ENCODE measurements at regions not wholly inside any gene's neighbourhood (a gene's known extent, or its start where the extent isn't known, plus 50 kb on each side); places are given as distances from the start of the nearest gene placed in this dataset.

DNA sequence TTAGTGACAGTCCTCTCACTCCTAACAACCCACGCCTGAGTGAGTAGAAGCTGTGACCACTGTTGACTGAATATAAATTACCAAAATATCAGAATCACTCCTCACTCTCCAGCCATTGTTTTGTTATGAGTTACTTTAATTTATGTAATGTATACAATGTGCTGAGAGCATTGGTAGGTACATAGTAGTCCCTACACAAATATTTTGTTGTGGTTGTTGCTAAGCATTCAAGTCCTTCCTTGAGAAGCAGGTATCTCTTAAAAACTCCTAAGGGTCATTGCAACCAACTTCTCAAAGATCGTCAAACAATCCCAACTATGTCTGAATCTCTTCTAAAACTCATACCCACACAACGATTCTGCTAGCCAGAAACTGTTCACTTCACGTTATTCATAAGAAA, 476.8 kb upstream of the TNP1 start (continued):
- TF ChIP-seq BRCA1 (IDR thresholded peaks at IDR 0.05; ENCODE audit: low read depth, low read length) (no peak), NR2C2 (IDR thresholded peaks at IDR 0.05; ENCODE audit: borderline replicate concordance, control insufficient read depth, insufficient read length, low read depth) (no peak), RB1 (IDR thresholded peaks at IDR 0.05; ENCODE audit: borderline replicate concordance) (no peak), TCF7 (IDR thresholded peaks at IDR 0.05; ENCODE audit: borderline replicate concordance) (no peak), ZNF384 (IDR thresholded peaks at IDR 0.05; ENCODE audit: borderline replicate concordance, low read depth, low read length) (no peak), CHD1 (IDR thresholded peaks at IDR 0.05; ENCODE audit: low read depth, low read length) (no peak), ZBED1 (IDR thresholded peaks at IDR 0.05; ENCODE audit: borderline replicate concordance) (no peak), SMC3 (IDR thresholded peaks at IDR 0.05; ENCODE audit: borderline replicate concordance, low read length) (no peak)
- TF ChIP-seq, protein P1, sequence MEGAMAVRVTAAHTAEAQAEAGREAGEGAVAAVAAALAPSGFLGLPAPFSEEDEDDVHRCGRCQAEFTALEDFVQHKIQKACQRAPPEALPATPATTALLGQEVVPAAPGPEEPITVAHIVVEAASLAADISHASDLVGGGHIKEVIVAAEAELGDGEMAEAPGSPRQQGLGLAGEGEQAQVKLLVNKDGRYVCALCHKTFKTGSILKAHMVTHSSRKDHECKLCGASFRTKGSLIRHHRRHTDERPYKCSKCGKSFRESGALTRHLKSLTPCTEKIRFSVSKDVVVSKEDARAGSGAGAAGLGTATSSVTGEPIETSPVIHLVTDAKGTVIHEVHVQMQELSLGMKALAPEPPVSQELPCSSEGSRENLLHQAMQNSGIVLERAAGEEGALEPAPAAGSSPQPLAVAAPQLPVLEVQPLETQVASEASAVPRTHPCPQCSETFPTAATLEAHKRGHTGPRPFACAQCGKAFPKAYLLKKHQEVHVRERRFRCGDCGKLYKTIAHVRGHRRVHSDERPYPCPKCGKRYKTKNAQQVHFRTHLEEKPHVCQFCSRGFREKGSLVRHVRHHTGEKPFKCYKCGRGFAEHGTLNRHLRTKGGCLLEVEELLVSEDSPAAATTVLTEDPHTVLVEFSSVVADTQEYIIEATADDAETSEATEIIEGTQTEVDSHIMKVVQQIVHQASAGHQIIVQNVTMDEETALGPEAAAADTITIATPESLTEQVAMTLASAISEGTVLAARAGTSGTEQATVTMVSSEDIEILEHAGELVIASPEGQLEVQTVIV (IDR thresholded peaks at IDR 0.05; ENCODE audit: borderline replicate concordance, partially characterized antibody), result no peak

DNA sequence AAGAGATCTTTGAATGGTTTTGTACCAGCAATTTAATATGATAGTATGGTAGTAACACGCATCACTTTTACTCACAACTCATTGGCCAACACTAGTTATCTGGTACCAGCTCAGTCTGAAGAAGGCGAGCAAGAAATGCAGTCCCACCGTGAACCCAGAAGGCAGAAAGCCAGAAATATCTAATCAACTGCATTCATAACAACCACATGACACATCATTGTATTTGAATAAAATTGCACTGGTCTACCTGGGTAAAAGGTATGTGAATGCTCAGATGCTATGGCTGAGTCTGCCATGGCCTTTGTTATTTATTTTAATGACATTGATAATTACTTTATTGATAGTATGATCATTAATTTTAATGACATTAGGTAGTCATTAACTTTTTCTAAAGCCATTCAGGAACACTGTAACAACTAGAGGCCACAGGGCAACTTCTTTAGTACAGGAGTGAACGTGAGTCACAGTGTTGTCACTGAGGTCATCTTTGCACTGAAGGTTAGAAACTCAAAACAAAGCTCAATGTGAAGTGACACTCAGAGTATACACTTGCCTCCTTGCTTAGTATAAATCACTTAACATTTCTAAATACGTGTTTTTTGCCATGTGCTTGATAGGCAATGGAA, 475.6 kb upstream of the TNP1 start:
- RAD21 ChIA-PET (ENCODE audit: unreplicated experiment), result no interaction called here
- SMC1A ChIA-PET (ENCODE audit: uncharacterized antibody, unreplicated experiment), result no interaction called here
- POLR2A ChIA-PET, result no interaction called here
- Histone ChIP-seq H3K4me1 (ENCODE audit: control insufficient read depth, insufficient read depth, low read length) (no peaks in the 10 kb centered on the region), H3K36me3 (ENCODE audit: control insufficient read depth in 2 of 2, insufficient read depth in 2 of 2, low read length in 1 of 2) (no peaks in the 10 kb centered on the region), H3K27ac (ENCODE audit: control insufficient read depth, insufficient read depth) (no peak overlapping the region), H3K9ac (ENCODE audit: control insufficient read depth, insufficient read depth, low read length) (no peak overlapping the region), H3K4me2 (ENCODE audit: control insufficient read depth, insufficient read depth) (no peak overlapping the region), H3K79me2 (ENCODE audit: control insufficient read depth, insufficient read depth, low read length) (no peaks in the 10 kb centered on the region), H3K27me3 (replicated peaks in 1 of 2; ENCODE audit: control insufficient read depth in 2 of 2, insufficient read depth in 2 of 2, low read length in 1 of 2) (no peaks in the 10 kb centered on the region), H3K4me3 (no peak overlapping the region), H2AFZ (ENCODE audit: control insufficient read depth, low read depth, low read length) (no peak overlapping the region), H4K20me1 (ENCODE audit: control insufficient read depth, insufficient read depth) (no peaks in the 10 kb centered on the region), H3K9me3 (replicated peaks; ENCODE audit: control insufficient read depth, insufficient read depth, low read length) (no peaks in the 10 kb centered on the region)
- DNase-seq (ENCODE audit: low read depth, low spot score) (no peak), ATAC-seq (no peak), FAIRE-seq (no peak)
- no TSS peak for BruUV-seq (replicated peaks)
- CTCF ChIA-PET, result no interaction called here
- intact Hi-C loops (cut with micrococcal nuclease; ENCODE audit: unreplicated experiment), result no loop called here
- WGBS (ENCODE audit: insufficient coverage, insufficient replicate concordance, low lambda C conversion rate, missing lambda C conversion rate), result 31% methylated on average over 5 of the region's 5 CpGs
- in situ Hi-C loops (cut with MboI), result no loop called here
- no peak for TF ChIP-seq NFYB (IDR thresholded peaks at IDR 0.05; ENCODE audit: insufficient read depth, low read depth, low read length)
- TF ChIP-seq, protein P2, sequence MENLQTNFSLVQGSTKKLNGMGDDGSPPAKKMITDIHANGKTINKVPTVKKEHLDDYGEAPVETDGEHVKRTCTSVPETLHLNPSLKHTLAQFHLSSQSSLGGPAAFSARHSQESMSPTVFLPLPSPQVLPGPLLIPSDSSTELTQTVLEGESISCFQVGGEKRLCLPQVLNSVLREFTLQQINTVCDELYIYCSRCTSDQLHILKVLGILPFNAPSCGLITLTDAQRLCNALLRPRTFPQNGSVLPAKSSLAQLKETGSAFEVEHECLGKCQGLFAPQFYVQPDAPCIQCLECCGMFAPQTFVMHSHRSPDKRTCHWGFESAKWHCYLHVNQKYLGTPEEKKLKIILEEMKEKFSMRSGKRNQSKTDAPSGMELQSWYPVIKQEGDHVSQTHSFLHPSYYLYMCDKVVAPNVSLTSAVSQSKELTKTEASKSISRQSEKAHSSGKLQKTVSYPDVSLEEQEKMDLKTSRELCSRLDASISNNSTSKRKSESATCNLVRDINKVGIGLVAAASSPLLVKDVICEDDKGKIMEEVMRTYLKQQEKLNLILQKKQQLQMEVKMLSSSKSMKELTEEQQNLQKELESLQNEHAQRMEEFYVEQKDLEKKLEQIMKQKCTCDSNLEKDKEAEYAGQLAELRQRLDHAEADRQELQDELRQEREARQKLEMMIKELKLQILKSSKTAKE (IDR thresholded peaks at IDR 0.05; ENCODE audit: low read depth, poor library complexity, severe bottlenecking), result no peak
- no peak for TF ChIP-seq RBBP5 (conservative IDR thresholded peaks at IDR 0.05)
- TF ChIP-seq TCF12 (IDR thresholded peaks at IDR 0.05; ENCODE audit: low read depth, low read length), result no peak
- no peak for TF ChIP-seq TBL1XR1 (IDR thresholded peaks at IDR 0.05; ENCODE audit: low read depth, low read length)
- no peak for TF ChIP-seq ATF7 (IDR thresholded peaks at IDR 0.05; ENCODE audit: low read depth)
- no peak for TF ChIP-seq CREM (IDR thresholded peaks at IDR 0.05; ENCODE audit: low read depth)
- no peak for TF ChIP-seq NR2C2 (IDR thresholded peaks at IDR 0.05; ENCODE audit: borderline replicate concordance, control insufficient read depth, insufficient read length, low read depth)
- TF ChIP-seq IRF4 (IDR thresholded peaks at IDR 0.05; ENCODE audit: low read depth, low read length), result no peak
- TF ChIP-seq, protein P3, sequence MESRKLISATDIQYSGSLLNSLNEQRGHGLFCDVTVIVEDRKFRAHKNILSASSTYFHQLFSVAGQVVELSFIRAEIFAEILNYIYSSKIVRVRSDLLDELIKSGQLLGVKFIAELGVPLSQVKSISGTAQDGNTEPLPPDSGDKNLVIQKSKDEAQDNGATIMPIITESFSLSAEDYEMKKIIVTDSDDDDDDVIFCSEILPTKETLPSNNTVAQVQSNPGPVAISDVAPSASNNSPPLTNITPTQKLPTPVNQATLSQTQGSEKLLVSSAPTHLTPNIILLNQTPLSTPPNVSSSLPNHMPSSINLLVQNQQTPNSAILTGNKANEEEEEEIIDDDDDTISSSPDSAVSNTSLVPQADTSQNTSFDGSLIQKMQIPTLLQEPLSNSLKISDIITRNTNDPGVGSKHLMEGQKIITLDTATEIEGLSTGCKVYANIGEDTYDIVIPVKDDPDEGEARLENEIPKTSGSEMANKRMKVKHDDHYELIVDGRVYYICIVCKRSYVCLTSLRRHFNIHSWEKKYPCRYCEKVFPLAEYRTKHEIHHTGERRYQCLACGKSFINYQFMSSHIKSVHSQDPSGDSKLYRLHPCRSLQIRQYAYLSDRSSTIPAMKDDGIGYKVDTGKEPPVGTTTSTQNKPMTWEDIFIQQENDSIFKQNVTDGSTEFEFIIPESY (IDR thresholded peaks at IDR 0.05), result no peak
- TF ChIP-seq SMARCA5 (IDR thresholded peaks at IDR 0.05), result no peak
- no peak for TF ChIP-seq POU2F2 (IDR thresholded peaks at IDR 0.05; ENCODE audit: borderline replicate concordance, low read depth, low read length)

Measured in GM12878 (cell line).